Adrenal gland (tissue), 9 donors: ENCODE measurements at regions not wholly inside any gene's neighbourhood (a gene's known extent, or its start where the extent isn't known, plus 50 kb on each side); places are given as distances from the start of the nearest gene placed in this dataset.

Source experiments
- DNase-seq, 7 donors: peaks; one replicate each; pipeline ENCODE4 v3.0.0-alpha.2; 2019 to 2020
- H3K27ac ChIP-seq, 5 donors: fragments of 200-600 bp; sonication (generic) in 4 of 5; 1 replicate in 3 of 5; 2 replicates in 2 of 5; pipeline versions ENCODE4 v1.5.1 to v1.8.0; 2016 to 2020; ENCODE audit warnings: mild to moderate bottlenecking in 1 of 5
- H3K27me3 ChIP-seq: fragments of 200-600 bp; 2 replicates; pipeline ENCODE4 v1.8.0; 2021
- H3K36me3 ChIP-seq, 2 donors: fragments of 200-600 bp; replicated peaks in 1 of 2; 1 replicate in 1 of 2; 2 replicates in 1 of 2; pipeline versions ENCODE4 v1.5.1 to v1.8.0; 2018 to 2022
- H3K4me1 ChIP-seq, 2 donors: fragments of 200-600 bp; replicated peaks in 1 of 2; 1 replicate in 1 of 2; 2 replicates in 1 of 2; pipeline versions ENCODE4 v1.5.1 to v1.8.0; 2018 to 2021
- H3K4me3 ChIP-seq, 4 donors: fragments of 200-600 bp; sonication (generic) in 3 of 4; one replicate each; pipeline ENCODE4 v1.5.1; 2016 to 2018
- H3K9me3 ChIP-seq, 3 donors: fragments of 200-600 bp; sonication (generic) in 1 of 3; replicated peaks in 1 of 3; 1 replicate in 2 of 3; 2 replicates in 1 of 3; pipeline versions ENCODE4 v1.5.1 to v1.8.0; 2016 to 2021
- CTCF ChIP-seq, 6 experiments: fragments of 450-650 bp in 4 of 6; fragments of 200-600 bp in 2 of 6; sonication (generic) in 1 of 6; IDR thresholded peaks; 1 replicate in 5 of 6; 2 replicates in 1 of 6; pipeline versions ENCODE4 v1.5.1 to v1.8.0; 2016 to 2021; ENCODE audit warnings: antibody characterized with exemption in 6 of 6, mild to moderate bottlenecking in 2 of 6, moderate library complexity in 1 of 6
- POLR2A ChIP-seq, 2 donors: fragments of 450-650 bp; IDR thresholded peaks; one replicate each; pipeline ENCODE4 v1.6.1; 2017; ENCODE audit warnings: antibody characterized with exemption in 2 of 2, mild to moderate bottlenecking in 2 of 2, moderate library complexity in 1 of 2
- WGBS, 4 donors: extraction: QIAGEN DNeasy Blood & Tissue Kit in 2 of 4; methylation state at CpG; one replicate each; pipeline versions ENCODE4 v1.1.5 to v1.1.7; 2013 to 2017; 5-methylcytosine and 5-hydroxymethylcytosine counted together
- intact Hi-C, 2 donors: fragments of 100-400 bp; cut with DNase I; formaldehyde crosslinking; loops; one replicate each; pipeline versions ENCODE4 v1.14.1 to v1.15.0; 2022 to 2023
- donor health status: healthy with polysubstance abuse.
- donor health status: Bipolar disorder and iron deficiency.
- donor health status: DM: yes; HTN: yes; CAD: no.
- donor health status: DM: no; HTN: no; CAD: no.
- donor health status: DM: no; HTN: no; CAD: no.

- intact Hi-C loops = no loop called here
Observed at GRCh38 chr3:164522073-164522763, 556.1 kb downstream of the SI start.

GRCh38 chr3:164521644-164522043, 556.7 kb downstream of the SI start:
- intact Hi-C loops = no loop called here
- no peaks in the 10 kb centered on the region for H3K4me1 ChIP-seq
- WGBS, 4 donors = 45 to 84% (median 67%) methylated on average over 2 of the region's 2 CpGs; no CpG with 5 or more reads in 1 of the 4 donors
- DNase-seq = no peak
- H3K4me3 ChIP-seq = no peak overlapping the region
- H3K27ac ChIP-seq = no peak overlapping the region
- no peaks in the 10 kb centered on the region for H3K9me3 ChIP-seq
- no peaks in the 10 kb centered on the region for H3K36me3 ChIP-seq
- TF ChIP-seq POLR2A (IDR thresholded peaks at IDR 0.05) = no peak
- no peak for TF ChIP-seq CTCF (IDR thresholded peaks at IDR 0.05)
- no peaks in the 10 kb centered on the region for H3K27me3 ChIP-seq

More at GRCh38 chr3:164522073-164522763, 556.1 kb downstream of the SI start:
- TF ChIP-seq CTCF (IDR thresholded peaks at IDR 0.05) (no peak), POLR2A (IDR thresholded peaks at IDR 0.05) (no peak)
- Histone ChIP-seq H3K4me3 (no peak overlapping the region), H3K27ac (no peak overlapping the region), H3K9me3 (no peaks in the 10 kb centered on the region), H3K36me3 (no peaks in the 10 kb centered on the region), H3K27me3 (no peaks in the 10 kb centered on the region), H3K4me1 (no peaks in the 10 kb centered on the region)
- DNase-seq = no peak
- WGBS, 4 donors = 80 to 95% (median 84%) methylated on average over 2 to 6 of the region's 6 CpGs

- Histone ChIP-seq H3K4me1 (no peaks in the 10 kb centered on the region), H3K27me3 (no peaks in the 10 kb centered on the region), H3K9me3 (no peaks in the 10 kb centered on the region), H3K27ac (no peak overlapping the region), H3K36me3 (no peaks in the 10 kb centered on the region), H3K4me3 (no peak overlapping the region)
- intact Hi-C loops = no loop called here
- DNase-seq = no peak
- whole genome bisulfite sequencing, 4 donors = 79 to 87% (median 81%) methylated on average over 4 of the region's 4 CpGs
- TF ChIP-seq CTCF (IDR thresholded peaks at IDR 0.05) (no peak), POLR2A (IDR thresholded peaks at IDR 0.05) (no peak)
Observed at GRCh38 chr3:164521139-164521538, 557.2 kb downstream of the SI start.

- intact Hi-C loops = no loop called here
- H3K27ac ChIP-seq = no peak overlapping the region
- 65 to 81% (median 73%) methylated on average over 1 to 5 of the region's 5 CpGs for WGBS, 4 donors
Observed at GRCh38 chr3:164515256-164515655, 563.0 kb downstream of the SI start.

More at GRCh38 chr3:164515256-164515655, 563.0 kb downstream of the SI start:
- Histone ChIP-seq H3K27me3 (no peaks in the 10 kb centered on the region), H3K36me3 (no peaks in the 10 kb centered on the region), H3K9me3 (no peaks in the 10 kb centered on the region), H3K4me1 (no peaks in the 10 kb centered on the region), H3K4me3 (no peak overlapping the region)
- no peak for DNase-seq
- TF ChIP-seq POLR2A (IDR thresholded peaks at IDR 0.05) (no peak), CTCF (IDR thresholded peaks at IDR 0.05) (no peak)
